ENCODE measurements at regions not wholly inside any gene's neighbourhood (a gene's known extent, or its start where the extent isn't known, plus 50 kb on each side); places are given as distances from the start of the nearest gene placed in this dataset.

- no peak for TF ChIP-seq POLR2A (IDR thresholded peaks at IDR 0.05)
- TF ChIP-seq CTCF (IDR thresholded peaks at IDR 0.05), result no peak
- TF ChIP-seq POLR2AphosphoS5 (IDR thresholded peaks at IDR 0.05; ENCODE audit: insufficient read depth in 1 of 2, low read depth in 1 of 2), result no peak
Measured at GRCh38 chr14:43938588-43939281, 568.3 kb downstream of the FSCB start.
